SK-N-SH (cell line): ENCODE measurements at regions not wholly inside any gene's neighbourhood (a gene's known extent, or its start where the extent isn't known, plus 50 kb on each side); places are given as distances from the start of the nearest gene placed in this dataset.
"Not testable (repeated sequence)": the region's sequence is repeated elsewhere in the genome, so short reads cannot be mapped to it uniquely, and the experiment has no call there.

ENCODE experiments used
- CTCF ChIA-PET: fragments of 300-600, 350-600 bp; formaldehyde crosslinking; extraction: SDS; loops from one replicate; lab custom pipeline; 2021; lab: Yijun Ruan, JAX
- POLR2A ChIA-PET: fragments of 350-600 bp; sonication (Branson Sonifier 250); formaldehyde crosslinking; extraction: SDS; loops from one replicate; lab custom pipeline; 2020; ENCODE audit warnings: antibody characterized with exemption, inconsistent platforms; lab: Yijun Ruan, JAX
- DNase-seq: peaks from one replicate; pipeline ENCODE4 v3.0.0; 2012
- H2AFZ ChIP-seq: fragments of 200-600 bp; sonication (generic); 2 replicates; pipeline ENCODE4 v1.8.1; 2016; ENCODE audit warnings: antibody characterized with exemption, mild to moderate bottlenecking, low read depth
- H3F3A ChIP-seq: fragments of 200-600 bp; sonication (generic); replicated peaks from 2 replicates; pipeline ENCODE3; 2016; ENCODE audit warnings: antibody characterized with exemption, mild to moderate bottlenecking; ENCODE audit not compliant: insufficient read depth
- H3K27ac ChIP-seq, 2 experiments: fragments of 200-500 bp in 1 of 2; fragments of 200-600 bp in 1 of 2; sonication (Bioruptor generic) in 1 of 2; sonication (generic), shearing (Covaris generic) in 1 of 2; 2 replicates each; pipeline versions ENCODE4 v1.5.1 to v1.6.1; 2014 to 2016; ENCODE audit warnings: low read depth in 2 of 2, inconsistent platforms in 1 of 2, low read length in 1 of 2, mild to moderate bottlenecking in 1 of 2, mixed read lengths in 1 of 2
- H3K27me3 ChIP-seq: fragments of 200-600 bp; sonication (generic), shearing (Covaris generic); 2 replicates; pipeline ENCODE4 v1.6.1; 2016; ENCODE audit warnings: mixed run types; ENCODE audit not compliant: insufficient read depth
- H3K36me3 ChIP-seq, 2 experiments: fragments of 200-500 bp in 1 of 2; fragments of 200-600 bp in 1 of 2; sonication (Bioruptor generic) in 1 of 2; sonication (generic) in 1 of 2; replicated peaks in 1 of 2; 2 replicates each; pipeline versions ENCODE3 to v1.5.1; 2014 to 2016; ENCODE audit warnings: low read length in 1 of 2, mild to moderate bottlenecking in 1 of 2; ENCODE audit not compliant: insufficient read depth in 2 of 2, control insufficient read depth in 1 of 2
- H3K4me1 ChIP-seq, 2 experiments: fragments of 200-500 bp in 1 of 2; fragments of 200-600 bp in 1 of 2; sonication (Bioruptor generic) in 1 of 2; sonication (generic), shearing (Covaris generic) in 1 of 2; 2 replicates each; pipeline versions ENCODE4 v1.5.1 to v1.6.1; 2014 to 2016; ENCODE audit warnings: low read depth in 1 of 2, low read length in 1 of 2, mixed run types in 1 of 2; ENCODE audit not compliant: insufficient read depth in 2 of 2, control insufficient read depth in 1 of 2
- H3K4me2 ChIP-seq: fragments of 200-600 bp; sonication (generic), shearing (Covaris generic); 2 replicates; pipeline ENCODE4 v1.6.1; 2017; ENCODE audit warnings: mixed run types
- H3K4me3 ChIP-seq, 2 experiments: fragments of 200-500 bp in 1 of 2; fragments of 200-600 bp in 1 of 2; sonication (Bioruptor generic) in 1 of 2; sonication (generic), shearing (Covaris generic) in 1 of 2; 2 replicates each; pipeline versions ENCODE4 v1.5.1 to v1.8.1; 2014 to 2016; ENCODE audit warnings: low read depth in 2 of 2, inconsistent platforms in 1 of 2, low read length in 1 of 2, mild to moderate bottlenecking in 1 of 2, mixed read lengths in 1 of 2, moderate library complexity in 1 of 2
- H3K79me2 ChIP-seq: fragments of 200-600 bp; sonication (generic); 2 replicates; pipeline ENCODE4 v1.8.1; 2017; ENCODE audit warnings: mild to moderate bottlenecking; ENCODE audit not compliant: insufficient read depth
- H3K9ac ChIP-seq: fragments of 200-600 bp; sonication (generic); 2 replicates; pipeline ENCODE4 v1.6.1; 2017; ENCODE audit warnings: mixed run types
- H3K9me2 ChIP-seq: fragments of 200-600 bp; sonication (generic); 2 replicates; pipeline ENCODE4 v1.6.1; 2017; ENCODE audit warnings: mixed run types
- H3K9me3 ChIP-seq: fragments of 200-600 bp; sonication (generic); 2 replicates; pipeline ENCODE4 v1.6.1; 2017; ENCODE audit warnings: mixed run types, mild to moderate bottlenecking, moderate library complexity
- H4K20me1 ChIP-seq: fragments of 200-600 bp; sonication (generic); 2 replicates; pipeline ENCODE4 v1.6.1; 2017; ENCODE audit warnings: mild to moderate bottlenecking, mixed run types; ENCODE audit not compliant: insufficient read depth
- CTCF ChIP-seq: fragments of 200-600 bp; sonication (generic); IDR thresholded peaks from 2 replicates; pipeline ENCODE4 v1.6.1; 2017; ENCODE audit warnings: antibody characterized with exemption, mild to moderate bottlenecking, moderate library complexity
- FOXJ3 ChIP-seq: sonication (generic); formaldehyde crosslinking; IDR thresholded peaks from 2 replicates; pipeline ENCODE4 v1.5.1; 2020; ENCODE audit warnings: mild to moderate bottlenecking, missing genetic modification reagents
- IRF3 ChIP-seq: fragments of 150-350 bp; IDR thresholded peaks from 2 replicates; pipeline ENCODE4 v1.6.1; 2016; ENCODE audit warnings: mild to moderate bottlenecking, low read depth, low read length
- JUND ChIP-seq: IDR thresholded peaks from 2 replicates; pipeline ENCODE4 v1.4.0; 2012
- MEF2A ChIP-seq: IDR thresholded peaks from 2 replicates; pipeline ENCODE4 v1.4.0; 2012; ENCODE audit warnings: low read depth, borderline replicate concordance
- NFIC ChIP-seq: IDR thresholded peaks from 2 replicates; pipeline ENCODE4 v1.4.0; 2012; ENCODE audit warnings: borderline replicate concordance
- NRF1 ChIP-seq: IDR thresholded peaks from 2 replicates; pipeline ENCODE4 v1.6.1; 2012; ENCODE audit warnings: low read depth, mild to moderate bottlenecking, low read length
- RAD21 ChIP-seq: IDR thresholded peaks from 2 replicates; pipeline ENCODE4 v1.6.1; 2012; ENCODE audit warnings: mild to moderate bottlenecking, low read length
- SMC3 ChIP-seq: IDR thresholded peaks from 2 replicates; pipeline ENCODE4 v1.6.1; 2012; ENCODE audit warnings: low read depth, low read length, improper control_type of control experiment
- TEAD4 ChIP-seq: IDR thresholded peaks from 2 replicates; pipeline ENCODE4 v1.4.0; 2012; ENCODE audit warnings: mild to moderate bottlenecking, borderline replicate concordance; ENCODE audit not compliant: insufficient read depth
- WGBS: methylation state at CpG from one replicate; pipeline ENCODE4 v1.1.6; 2017; ENCODE audit warnings: low lambda C conversion rate; 5-methylcytosine and 5-hydroxymethylcytosine counted together

- Histone ChIP-seq H3K4me3 (0 out of 4 replicates have a peak overlapping the region, but pooled peaks of 1 of the 2 experiments have one; percentile 9), H3K9ac (no peak overlapping the region), H3K79me2 (no peaks in the 10 kb centered on the region), H3K4me2 (no peak overlapping the region), H2AFZ (peak overlapping the region; percentile 61; the same call in 1 of the 2 replicates), H3F3A (no peaks in the 10 kb centered on the region), H3K27ac (no peak overlapping the region), H4K20me1 (no peaks in the 10 kb centered on the region), H3K9me2 (no peaks in the 10 kb centered on the region), H3K27me3 (no peaks in the 10 kb centered on the region), H3K4me1 (no peaks in the 10 kb centered on the region; a peak in 2 of 4 replicates), H3K9me3 (no peaks in the 10 kb centered on the region), H3K36me3 (no peaks in the 10 kb centered on the region)
- POLR2A ChIA-PET: no interaction called here
- WGBS: 31% methylated on average over 3 of the region's 3 CpGs
- CTCF ChIA-PET: interaction anchor here (0.5 to 3.3 kb wide), 26 partner anchors 11 to 522 kb away, joined by 3 to 38 read pairs (median 4); no protein-coding TSS in a partner anchor
- DNase-seq: peak; percentile 12
- TF ChIP-seq IRF3 (no peak), CTCF (peak; percentile 74), FOXJ3 (CRISPR knock-in tag) (no peak), SMC3 (peak; percentile 51), RAD21 (peak; percentile 78)
These were observed 459.8 kb downstream of the KCNT2 start for GRCh38 chr1:196148367-196148970.

GRCh38 chr1:196147530-196147929 is 460.7 kb downstream of the KCNT2 start:
- no peak overlapping the region for H3K4me3 ChIP-seq
- H3K36me3 ChIP-seq: no peaks in the 10 kb centered on the region
- no peak overlapping the region for H3K4me2 ChIP-seq
- DNase-seq: no peak
- H3K79me2 ChIP-seq: no peaks in the 10 kb centered on the region
- H3K4me1 ChIP-seq: no peaks in the 10 kb centered on the region; a peak in 2 of 4 replicates
- 96% methylated on average over 2 of the region's 2 CpGs for WGBS
- POLR2A ChIA-PET: no interaction called here
- H3K27me3 ChIP-seq: no peaks in the 10 kb centered on the region
- no peak overlapping the region for H3K9ac ChIP-seq
- CTCF ChIA-PET: interaction anchor here (1.1 to 3.3 kb wide), 7 partner anchors 12 to 514 kb away, joined by 3 to 38 read pairs (median 5); no protein-coding TSS in a partner anchor
- no peaks in the 10 kb centered on the region for H3F3A ChIP-seq
- TF ChIP-seq NFIC (no peak), TEAD4 (no peak), JUND (no peak), NRF1 (no peak), MEF2A (no peak)
- no peak overlapping the region for H3K27ac ChIP-seq
- H3K9me3 ChIP-seq: no peaks in the 10 kb centered on the region
- no peaks in the 10 kb centered on the region for H4K20me1 ChIP-seq
- H3K9me2 ChIP-seq: no peaks in the 10 kb centered on the region
- no peak overlapping the region for H2AFZ ChIP-seq

- H3K9me3 ChIP-seq, H3K27me3 ChIP-seq, POLR2A ChIA-PET, H3K4me1 ChIP-seq, H3K27ac ChIP-seq, H3K4me3 ChIP-seq, DNase-seq, H3K9me2 ChIP-seq, H2AFZ ChIP-seq, H3K36me3 ChIP-seq, H3F3A ChIP-seq, H4K20me1 ChIP-seq, H3K9ac ChIP-seq, H3K4me2 ChIP-seq, H3K79me2 ChIP-seq: not testable (repeated sequence)
- WGBS: 92% methylated on average over 5 of the region's 5 CpGs
- CTCF ChIA-PET: interaction anchor here (1.4 kb wide), 1 partner anchor 205 kb away, joined by 4 read pairs; no protein-coding TSS in a partner anchor
These were observed 463.1 kb downstream of the KCNT2 start for GRCh38 chr1:196145151-196145550.
